ENCODE measurements at regions not wholly inside any gene's neighbourhood (a gene's known extent, or its start where the extent isn't known, plus 50 kb on each side); places are given as distances from the start of the nearest gene placed in this dataset.
A peak's percentile ranks its signal among the peaks of the same experiment; 100 is the strongest.

GRCh38 chr9:75657015-75657414 lies 233.5 kb upstream of the PCSK5 start:
- H3K27me3 ChIP-seq, result no peaks in the 10 kb centered on the region
- no peaks in the 10 kb centered on the region for H3K36me3 ChIP-seq
- 48% methylated on average over 3 of the region's 5 CpGs for WGBS (ENCODE audit: insufficient coverage, low coverage, low lambda C conversion rate, missing lambda C conversion rate)
- no peak for DNase-seq
- TF ChIP-seq CTCF (IDR thresholded peaks at IDR 0.05) (no peak), POLR2A (IDR thresholded peaks at IDR 0.05) (no peak)
- H3K9me3 ChIP-seq, result no peaks in the 10 kb centered on the region
- no peak for ATAC-seq
- H3K4me3 ChIP-seq, result no peak overlapping the region
- peaks cover 0 to 10% (median 0%) of the 10 kb centered on the region in 4 donors for H3K4me1 ChIP-seq
- H3K27ac ChIP-seq, result no peak overlapping the region
- intact Hi-C loops (cut with DNase I), result no loop called here

GRCh38 chr9:75658301-75658905 lies 232.1 kb upstream of the PCSK5 start:
- H3K27me3 ChIP-seq, result no peaks in the 10 kb centered on the region
- ATAC-seq, result no peak
- intact Hi-C loops (cut with DNase I), result no loop called here
- peaks cover 0 to 5% (median 0%) of the 10 kb centered on the region in 4 donors for H3K4me1 ChIP-seq
- no peak for DNase-seq
- WGBS (ENCODE audit: insufficient coverage, low coverage, low lambda C conversion rate, missing lambda C conversion rate), result 27% methylated on average over 8 of the region's 9 CpGs
- no peaks in the 10 kb centered on the region for H3K9me3 ChIP-seq
- H3K4me3 ChIP-seq, result no peak overlapping the region
- TF ChIP-seq CTCF (IDR thresholded peaks at IDR 0.05) (no peak), POLR2A (IDR thresholded peaks at IDR 0.05) (no peak)
- H3K27ac ChIP-seq, result no peak overlapping the region
- no peaks in the 10 kb centered on the region for H3K36me3 ChIP-seq

- TF ChIP-seq CTCF (IDR thresholded peaks at IDR 0.05) (no peak), POLR2A (IDR thresholded peaks at IDR 0.05) (no peak)
- H3K4me1 ChIP-seq, result no peaks in the 10 kb centered on the region
- DNase-seq (no peak), ATAC-seq (peak in 3 of 4 donors; percentile 32 to 88 (median 67))
- H3K9me3 ChIP-seq, result no peaks in the 10 kb centered on the region
- no peaks in the 10 kb centered on the region for H3K36me3 ChIP-seq
- intact Hi-C loops (cut with DNase I), result no loop called here
- no peaks in the 10 kb centered on the region for H3K27me3 ChIP-seq
- WGBS (ENCODE audit: insufficient coverage, low coverage, low lambda C conversion rate, missing lambda C conversion rate), result 36% methylated on average over 4 of the region's 4 CpGs
- no peak overlapping the region for H3K27ac ChIP-seq
- H3K4me3 ChIP-seq, result no peak overlapping the region
These were observed 225.9 kb upstream of the PCSK5 start for GRCh38 chr9:75664597-75664996.

- no peak overlapping the region for H3K27ac ChIP-seq
- H3K36me3 ChIP-seq, result no peaks in the 10 kb centered on the region
- no peak for DNase-seq
- H3K9me3 ChIP-seq, result no peaks in the 10 kb centered on the region
- ATAC-seq, result no peak
- TF ChIP-seq CTCF (IDR thresholded peaks at IDR 0.05), result no peak
- 69% methylated on average over 10 of the region's 10 CpGs for WGBS (ENCODE audit: insufficient coverage, low coverage, low lambda C conversion rate, missing lambda C conversion rate)
- no peaks in the 10 kb centered on the region for H3K4me1 ChIP-seq
- intact Hi-C loops (cut with DNase I), result no loop called here
- no peaks in the 10 kb centered on the region for H3K27me3 ChIP-seq
- H3K4me3 ChIP-seq, result no peak overlapping the region
These were observed 223.5 kb upstream of the PCSK5 start for GRCh38 chr9:75666856-75667554.
